ENCODE measurements at regions not wholly inside any gene's neighbourhood (a gene's known extent, or its start where the extent isn't known, plus 50 kb on each side); places are given as distances from the start of the nearest gene placed in this dataset.
"Not testable (repeated sequence)": the region's sequence is repeated elsewhere in the genome, so short reads cannot be mapped to it uniquely, and the experiment has no call there.

- no peak for DNase-seq
Measured at GRCh38 chr4:181004056-181004455, 1239.1 kb upstream of the TENM3 start.

- no peak for DNase-seq
Measured at GRCh38 chr4:181006499-181007260, 1236.5 kb upstream of the TENM3 start.

- no peak for DNase-seq
Measured at GRCh38 chr4:181007751-181008150, 1235.5 kb upstream of the TENM3 start.

- no peak for DNase-seq
Measured at GRCh38 chr4:181008164-181008563, 1235.0 kb upstream of the TENM3 start.

GRCh38 chr4:181013162-181013561 is 1230.0 kb upstream of the TENM3 start:
- no peak for DNase-seq

DNA sequence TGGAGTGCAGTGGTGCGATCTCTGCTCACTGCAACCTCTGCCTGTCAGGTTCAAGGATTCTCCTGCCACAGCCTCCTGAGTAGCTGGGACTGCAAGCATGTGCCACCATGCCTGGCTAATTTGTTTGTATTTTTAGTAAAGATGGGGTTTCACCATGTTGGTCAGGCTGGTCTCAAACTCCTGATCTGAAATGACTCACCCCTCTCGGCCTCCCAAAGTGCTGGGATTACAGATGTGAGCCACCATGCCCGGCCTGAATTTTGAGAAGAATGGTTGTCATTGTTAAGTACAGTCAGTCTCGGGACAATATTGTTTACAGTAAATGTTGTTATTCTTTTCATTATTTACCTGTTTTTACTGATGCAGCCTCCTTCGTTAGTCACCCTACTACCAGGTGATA is 1226.2 kb upstream of the TENM3 start:
- DNase-seq, result no peak

DNA sequence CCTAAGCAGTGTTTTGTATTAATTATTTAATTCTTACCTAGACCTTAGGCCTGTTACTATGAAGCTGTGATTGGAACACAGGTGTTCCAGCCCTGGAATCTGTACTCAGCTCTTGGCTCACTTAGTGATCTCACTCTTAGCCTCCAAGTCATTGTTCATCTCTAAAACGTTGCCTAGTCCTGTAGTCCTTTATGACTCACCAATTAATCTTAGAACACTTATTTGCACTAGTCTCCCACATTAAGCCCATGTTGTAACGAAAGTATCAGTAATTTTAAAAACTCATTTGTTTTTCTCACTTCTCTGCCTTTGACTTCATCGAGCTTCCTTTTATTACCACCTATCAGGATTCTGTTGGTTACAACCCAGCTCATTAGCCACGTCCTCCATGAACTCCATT is 1224.7 kb upstream of the TENM3 start:
- no peak for DNase-seq

- DNase-seq, result no peak
Measured at GRCh38 chr4:181018913-181019312, 1224.3 kb upstream of the TENM3 start.

DNA sequence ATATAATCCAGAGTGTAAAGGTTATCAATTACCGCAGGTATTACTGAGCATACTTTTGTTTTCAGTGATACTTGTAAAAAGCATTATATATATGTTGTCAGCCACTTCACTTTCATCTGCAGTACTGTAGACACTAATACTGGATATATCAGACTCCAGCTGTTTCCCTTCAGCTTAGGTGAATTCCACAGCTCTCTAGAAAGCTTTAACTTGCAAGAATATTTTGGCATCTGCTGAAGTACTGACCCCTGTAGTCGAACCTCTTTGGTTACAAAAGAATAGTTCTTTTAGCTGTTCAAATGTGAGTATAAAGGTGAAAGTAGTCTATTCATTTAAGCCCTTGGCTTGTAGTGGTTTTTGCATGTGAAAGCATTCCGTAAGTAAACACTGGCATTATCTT is 1222.7 kb upstream of the TENM3 start:
- DNase-seq, result no peak

DNA sequence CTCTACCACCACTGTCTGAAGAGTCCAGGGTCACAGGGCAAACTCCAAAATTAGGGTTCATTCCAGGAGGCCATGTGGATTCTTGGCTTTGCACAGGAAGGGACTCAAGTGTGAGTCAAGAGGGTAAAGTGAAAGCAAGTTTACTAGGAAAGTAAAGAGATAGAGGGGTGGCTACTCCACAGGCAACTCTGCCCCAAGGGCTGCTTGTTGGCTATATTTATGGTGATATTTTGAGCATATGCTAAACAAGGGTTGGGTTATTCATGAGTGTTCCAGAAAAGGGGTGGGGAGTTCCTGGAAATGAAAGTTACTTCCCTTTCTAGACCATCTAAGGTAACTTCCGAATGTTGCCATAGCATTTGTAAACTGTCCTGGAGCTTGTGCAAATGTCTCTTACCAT is 1222.0 kb upstream of the TENM3 start:
- no peak for DNase-seq

- not testable (repeated sequence) for DNase-seq
Measured at GRCh38 chr4:181030135-181030921, 1212.9 kb upstream of the TENM3 start.

DNA sequence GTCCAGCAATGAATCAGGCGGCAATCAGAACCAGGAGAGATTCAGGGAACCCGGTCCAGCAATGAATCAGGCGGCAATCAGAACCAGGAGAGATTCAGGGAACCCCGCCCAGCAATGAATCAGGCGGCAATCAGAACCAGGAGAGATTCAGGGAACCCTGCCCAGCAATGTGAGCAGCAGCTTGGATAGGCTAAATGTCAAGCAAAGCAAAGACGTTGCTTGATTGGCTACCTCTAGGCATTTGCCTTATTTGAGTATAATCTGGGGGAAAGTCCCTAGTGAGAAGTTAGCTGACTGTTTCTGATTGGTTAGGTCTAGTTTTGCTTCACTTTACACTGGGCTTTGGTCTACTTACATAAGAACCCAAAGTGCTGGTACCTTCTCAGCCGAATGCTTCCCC is 1212.2 kb upstream of the TENM3 start:
- no peak for DNase-seq

GRCh38 chr4:181043486-181043885 is 1199.7 kb upstream of the TENM3 start:
- DNase-seq, result no peak

DNA sequence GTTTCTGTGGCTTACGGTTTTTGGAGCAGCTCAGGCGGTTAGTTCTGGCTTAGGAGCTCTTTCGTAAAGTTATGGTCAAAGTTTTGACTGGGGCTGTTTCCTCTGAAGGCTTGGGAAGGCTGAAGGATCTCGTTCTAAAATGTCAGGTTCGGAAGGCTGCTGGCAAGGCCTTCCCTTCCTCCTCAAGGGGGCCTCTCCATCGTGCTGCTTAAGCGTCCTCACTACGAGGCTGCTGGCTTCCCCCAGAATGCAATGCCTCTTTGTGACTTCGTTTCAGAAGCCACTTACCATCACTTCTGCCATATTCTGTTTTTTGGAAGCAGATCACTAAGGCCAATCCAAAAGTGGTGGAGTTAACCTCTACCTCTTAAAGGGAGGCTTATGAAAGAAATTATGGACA is 1196.4 kb upstream of the TENM3 start:
- no peak for DNase-seq

GRCh38 chr4:181051931-181052330 is 1191.3 kb upstream of the TENM3 start:
- DNase-seq, result no peak

DNA sequence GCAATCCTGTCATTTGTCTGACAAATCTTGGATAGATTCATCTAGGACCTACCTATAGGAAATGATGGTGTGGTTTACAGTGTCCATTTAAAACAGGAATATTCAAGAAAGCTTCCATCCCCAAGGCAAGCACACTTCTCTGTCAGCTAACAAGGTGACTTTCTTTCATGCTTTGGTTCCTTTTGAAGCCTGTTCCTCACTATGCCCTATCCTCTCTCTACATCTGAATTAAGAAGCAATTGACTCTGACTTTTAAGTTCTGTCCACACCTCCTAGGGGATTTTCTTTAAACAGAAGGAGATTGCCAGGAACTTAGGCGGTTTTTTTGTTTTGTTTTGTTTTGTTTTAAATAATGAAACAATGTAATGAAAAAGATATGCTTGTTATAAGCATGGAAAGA is 1181.4 kb upstream of the TENM3 start:
- no peak for DNase-seq

DNA sequence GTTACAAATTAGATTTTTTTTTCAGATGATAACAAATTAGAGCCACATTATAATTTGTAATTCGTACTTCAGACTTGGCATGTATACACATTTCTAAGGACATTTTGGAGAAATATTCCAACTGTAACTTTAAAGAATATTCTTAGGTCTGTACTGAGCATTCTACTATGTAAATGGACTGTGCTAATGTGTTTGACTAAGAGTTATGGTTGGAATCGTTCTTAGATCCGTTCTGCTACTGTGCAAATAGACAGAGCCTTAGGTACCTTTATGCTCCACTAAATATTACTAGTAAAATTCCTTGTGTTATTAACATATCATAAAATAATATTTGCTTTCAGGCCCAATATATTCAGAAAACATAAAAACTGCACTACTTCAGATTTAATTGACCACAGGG is 1180.0 kb upstream of the TENM3 start:
- DNase-seq, result no peak

DNA sequence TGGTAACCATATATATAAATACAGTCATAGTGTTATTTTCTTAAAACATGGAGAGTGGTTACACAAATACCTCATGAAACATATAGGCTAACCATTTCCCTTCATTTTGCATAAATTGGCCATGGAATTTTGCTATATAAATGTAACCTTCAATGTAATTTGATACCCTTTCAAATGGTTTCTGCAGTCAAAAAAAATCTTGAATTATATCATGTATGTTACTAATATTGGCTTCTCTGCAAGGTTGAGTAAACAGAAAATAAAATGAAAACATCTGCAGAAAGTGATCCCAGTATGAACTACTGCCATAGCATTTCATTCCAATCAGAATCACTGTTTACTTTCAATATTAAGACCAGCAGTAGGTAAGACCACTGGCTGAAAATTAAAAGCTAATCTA is 1165.9 kb upstream of the TENM3 start:
- DNase-seq, result no peak

DNA sequence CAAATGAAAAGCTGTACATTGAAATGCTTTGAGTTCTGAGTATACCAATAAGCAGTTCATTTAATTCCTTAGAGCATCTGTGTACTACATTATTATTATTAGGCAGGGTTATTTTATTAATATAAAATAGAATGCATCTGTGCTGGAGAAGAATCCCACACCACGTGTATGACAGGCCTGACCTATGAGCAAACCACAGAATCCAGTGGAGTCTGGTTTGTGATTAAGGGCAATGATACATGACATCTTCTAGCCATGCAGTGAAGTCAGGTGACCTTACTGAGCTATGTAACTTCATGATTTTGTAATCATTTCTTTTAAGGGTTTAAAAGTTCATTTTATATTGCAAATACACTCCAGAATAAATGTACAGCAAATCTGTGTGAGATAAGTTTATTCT is 1165.0 kb upstream of the TENM3 start:
- DNase-seq, result no peak

- no peak for DNase-seq
Measured at GRCh38 chr4:181083757-181084361, 1159.3 kb upstream of the TENM3 start.

DNA sequence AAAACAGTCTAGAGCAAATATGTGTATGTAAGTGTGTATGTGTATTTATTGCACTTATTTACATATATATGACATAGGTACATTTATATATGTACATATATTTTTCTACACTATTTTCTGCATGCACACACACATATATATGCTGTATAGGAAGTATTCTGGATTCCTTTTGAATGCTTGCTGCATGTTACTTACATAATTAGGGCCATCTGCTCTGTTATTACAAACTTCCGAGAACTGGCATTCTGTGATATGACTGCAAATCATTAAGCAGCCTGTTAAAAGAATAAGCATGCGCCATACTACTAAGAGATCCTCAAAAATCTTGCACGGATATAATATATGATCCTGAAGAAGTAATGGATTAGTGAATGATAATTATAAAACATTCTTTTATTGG is 1157.6 kb upstream of the TENM3 start:
- no peak for DNase-seq

GRCh38 chr4:181105487-181105886 is 1137.7 kb upstream of the TENM3 start:
- no peak for DNase-seq

DNA sequence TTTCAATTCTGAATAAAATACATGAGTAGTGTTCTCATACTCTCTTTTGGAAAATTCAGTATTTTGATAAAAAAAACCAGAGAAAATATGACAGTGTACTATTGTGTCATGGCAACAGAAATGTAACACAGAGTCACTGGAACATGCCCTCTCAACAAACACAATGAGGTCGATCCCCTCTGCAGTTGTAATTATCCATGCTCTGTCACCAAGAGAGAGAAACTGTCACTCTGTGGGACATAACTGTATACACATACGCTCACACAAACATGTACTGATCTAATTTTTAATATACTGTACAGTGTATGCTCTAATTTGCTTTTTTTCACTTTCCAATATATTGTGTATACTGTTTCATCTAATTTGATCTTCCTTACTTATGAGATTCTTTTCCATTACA is 1136.8 kb upstream of the TENM3 start:
- no peak for DNase-seq

DNA sequence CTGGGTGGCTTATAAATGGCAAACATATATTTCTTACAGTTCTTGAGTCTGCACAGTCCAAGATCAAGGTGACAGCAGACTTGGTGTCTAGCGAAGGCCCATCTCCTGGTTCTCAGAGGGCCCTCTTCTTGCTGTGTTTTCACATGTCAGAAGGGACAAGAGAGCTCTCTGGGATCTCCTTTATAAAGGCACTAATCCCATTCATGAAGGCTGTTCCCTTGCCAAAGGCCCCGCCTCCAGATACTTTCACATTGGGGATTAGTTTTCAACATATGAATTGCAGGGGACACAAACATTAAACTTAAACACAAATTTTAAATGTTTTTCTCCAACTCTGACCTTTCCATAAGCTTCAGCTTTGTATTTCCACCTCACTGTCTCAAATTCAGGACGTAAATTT is 1135.0 kb upstream of the TENM3 start:
- no peak for DNase-seq
